NB4 (cell line): ENCODE measurements at regions not wholly inside any gene's neighbourhood (a gene's known extent, or its start where the extent isn't known, plus 50 kb on each side); places are given as distances from the start of the nearest gene placed in this dataset.

Experiments
- MYC ChIP-seq: IDR thresholded peaks from 2 replicates; pipeline ENCODE4 v1.6.1; 2011; ENCODE audit warnings: low read depth, low read length
- POLR2A ChIP-seq: IDR thresholded peaks from 2 replicates; pipeline ENCODE4 v1.6.1; 2011; ENCODE audit warnings: mild to moderate bottlenecking; ENCODE audit not compliant: insufficient read length; ENCODE audit errors: extremely low read depth
- TF ChIP-seq, protein P1 (sequence below): IDR thresholded peaks from one replicate; pipeline ENCODE4 v1.5.1; 2012; ENCODE audit warnings: low read depth, low read length
- TF ChIP-seq, protein P2 (sequence below): IDR thresholded peaks from 2 replicates; pipeline ENCODE4 v1.6.1; 2011; ENCODE audit warnings: low read depth, low read length

DNA sequence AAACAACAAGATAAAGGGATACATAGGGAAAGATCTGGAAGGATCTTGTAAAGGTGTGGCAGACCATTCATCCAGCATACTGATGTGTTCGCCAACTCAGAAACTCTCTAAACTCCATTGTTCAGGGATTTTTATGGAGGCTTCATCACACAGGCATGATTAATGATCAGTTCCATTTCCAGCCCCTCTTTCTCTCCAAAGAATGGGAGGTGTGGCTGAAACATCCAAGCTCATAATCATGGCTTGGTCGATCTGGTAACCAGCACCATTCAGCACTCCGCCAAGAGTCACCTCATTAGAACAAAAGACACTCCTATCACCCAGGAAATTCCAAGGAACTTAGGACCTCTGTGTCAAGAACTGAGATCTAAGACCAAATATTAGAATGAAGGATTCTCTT is 180.6 kb upstream of the RNPC3 start:
- TF ChIP-seq POLR2A, result no peak
- TF ChIP-seq, protein P1, sequence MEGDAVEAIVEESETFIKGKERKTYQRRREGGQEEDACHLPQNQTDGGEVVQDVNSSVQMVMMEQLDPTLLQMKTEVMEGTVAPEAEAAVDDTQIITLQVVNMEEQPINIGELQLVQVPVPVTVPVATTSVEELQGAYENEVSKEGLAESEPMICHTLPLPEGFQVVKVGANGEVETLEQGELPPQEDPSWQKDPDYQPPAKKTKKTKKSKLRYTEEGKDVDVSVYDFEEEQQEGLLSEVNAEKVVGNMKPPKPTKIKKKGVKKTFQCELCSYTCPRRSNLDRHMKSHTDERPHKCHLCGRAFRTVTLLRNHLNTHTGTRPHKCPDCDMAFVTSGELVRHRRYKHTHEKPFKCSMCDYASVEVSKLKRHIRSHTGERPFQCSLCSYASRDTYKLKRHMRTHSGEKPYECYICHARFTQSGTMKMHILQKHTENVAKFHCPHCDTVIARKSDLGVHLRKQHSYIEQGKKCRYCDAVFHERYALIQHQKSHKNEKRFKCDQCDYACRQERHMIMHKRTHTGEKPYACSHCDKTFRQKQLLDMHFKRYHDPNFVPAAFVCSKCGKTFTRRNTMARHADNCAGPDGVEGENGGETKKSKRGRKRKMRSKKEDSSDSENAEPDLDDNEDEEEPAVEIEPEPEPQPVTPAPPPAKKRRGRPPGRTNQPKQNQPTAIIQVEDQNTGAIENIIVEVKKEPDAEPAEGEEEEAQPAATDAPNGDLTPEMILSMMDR, result no peak
- TF ChIP-seq, protein P2, sequence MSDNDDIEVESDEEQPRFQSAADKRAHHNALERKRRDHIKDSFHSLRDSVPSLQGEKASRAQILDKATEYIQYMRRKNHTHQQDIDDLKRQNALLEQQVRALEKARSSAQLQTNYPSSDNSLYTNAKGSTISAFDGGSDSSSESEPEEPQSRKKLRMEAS, result no peak
- no peak for TF ChIP-seq MYC
